ENCODE measurements at regions not wholly inside any gene's neighbourhood (a gene's known extent, or its start where the extent isn't known, plus 50 kb on each side); places are given as distances from the start of the nearest gene placed in this dataset.

DNA sequence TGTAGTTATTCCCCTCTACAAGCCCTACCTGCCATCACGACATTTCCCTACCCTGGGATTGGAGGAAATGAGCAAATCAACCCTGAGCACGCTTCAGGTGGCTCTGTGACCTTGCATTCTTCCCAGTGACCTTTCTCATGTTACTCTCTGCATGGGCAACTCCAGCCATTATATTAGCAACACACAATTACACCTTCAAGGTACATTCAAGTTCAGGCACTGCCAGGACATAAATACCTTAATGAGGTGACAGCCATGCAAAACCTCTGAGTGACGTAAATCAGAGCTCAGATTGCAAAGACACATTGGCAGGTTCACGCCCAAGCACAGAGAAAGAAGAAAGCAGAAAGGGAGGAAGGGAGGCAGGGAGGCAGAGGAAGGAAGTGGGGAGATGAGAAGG is 68.7 kb upstream of the ALK start:
- no peak for ATAC-seq
- no peaks in the 10 kb centered on the region for H3K4me1 ChIP-seq
- TF ChIP-seq, protein P1, sequence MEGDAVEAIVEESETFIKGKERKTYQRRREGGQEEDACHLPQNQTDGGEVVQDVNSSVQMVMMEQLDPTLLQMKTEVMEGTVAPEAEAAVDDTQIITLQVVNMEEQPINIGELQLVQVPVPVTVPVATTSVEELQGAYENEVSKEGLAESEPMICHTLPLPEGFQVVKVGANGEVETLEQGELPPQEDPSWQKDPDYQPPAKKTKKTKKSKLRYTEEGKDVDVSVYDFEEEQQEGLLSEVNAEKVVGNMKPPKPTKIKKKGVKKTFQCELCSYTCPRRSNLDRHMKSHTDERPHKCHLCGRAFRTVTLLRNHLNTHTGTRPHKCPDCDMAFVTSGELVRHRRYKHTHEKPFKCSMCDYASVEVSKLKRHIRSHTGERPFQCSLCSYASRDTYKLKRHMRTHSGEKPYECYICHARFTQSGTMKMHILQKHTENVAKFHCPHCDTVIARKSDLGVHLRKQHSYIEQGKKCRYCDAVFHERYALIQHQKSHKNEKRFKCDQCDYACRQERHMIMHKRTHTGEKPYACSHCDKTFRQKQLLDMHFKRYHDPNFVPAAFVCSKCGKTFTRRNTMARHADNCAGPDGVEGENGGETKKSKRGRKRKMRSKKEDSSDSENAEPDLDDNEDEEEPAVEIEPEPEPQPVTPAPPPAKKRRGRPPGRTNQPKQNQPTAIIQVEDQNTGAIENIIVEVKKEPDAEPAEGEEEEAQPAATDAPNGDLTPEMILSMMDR (IDR thresholded peaks at IDR 0.05 in 4 of 5, conservative IDR thresholded peaks at IDR 0.05 in 1 of 5) = no peak
- TF ChIP-seq POLR2A (IDR thresholded peaks at IDR 0.05) = no peak
- in situ Hi-C loops (cut with MboI; ENCODE audit: low sequenced_read_pairs in 4 of 4) = no loop called here
- no peak overlapping the region for H3K27ac ChIP-seq
- H3K4me3 ChIP-seq = no peak overlapping the region
- no peak for DNase-seq
- intact Hi-C loops (cut with DNase I; ENCODE audit: low total_unique reads) = no loop called here
- no peaks in the 10 kb centered on the region for H3K9me3 ChIP-seq
- no peaks in the 10 kb centered on the region for H3K36me3 ChIP-seq
- H3K27me3 ChIP-seq = peaks cover 0 to 3% (median 0%) of the 10 kb centered on the region in 3 donors

DNA sequence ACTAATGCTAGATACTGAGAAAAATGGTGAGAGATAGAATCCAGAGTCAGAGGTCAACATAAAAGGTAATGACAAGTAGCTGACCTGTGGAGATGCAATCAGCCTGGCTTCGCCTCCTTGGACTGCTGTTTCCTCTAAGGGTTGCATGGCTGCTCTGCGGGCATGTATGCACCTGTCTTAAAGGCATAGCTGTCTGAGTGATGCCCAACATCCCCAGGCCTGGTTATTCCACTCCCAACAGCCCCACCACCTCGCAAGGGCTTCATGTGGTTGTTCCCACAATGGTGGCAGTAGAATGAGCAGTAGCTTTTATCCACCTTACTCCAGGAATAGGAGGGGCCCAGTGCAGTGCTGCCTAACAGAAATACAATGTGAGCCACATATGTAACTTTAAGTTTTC is 69.7 kb upstream of the ALK start:
- ATAC-seq = no peak
- H3K9me3 ChIP-seq = no peaks in the 10 kb centered on the region
- in situ Hi-C loops (cut with MboI; ENCODE audit: low sequenced_read_pairs in 4 of 4) = no loop called here
- H3K4me1 ChIP-seq = no peaks in the 10 kb centered on the region
- intact Hi-C loops (cut with DNase I; ENCODE audit: low total_unique reads) = no loop called here
- H3K27me3 ChIP-seq = peaks cover 0 to 7% (median 0%) of the 10 kb centered on the region in 3 donors
- TF ChIP-seq, protein P1 (IDR thresholded peaks at IDR 0.05 in 4 of 5, conservative IDR thresholded peaks at IDR 0.05 in 1 of 5) = no peak
- TF ChIP-seq POLR2A (IDR thresholded peaks at IDR 0.05) = no peak
- H3K4me3 ChIP-seq = no peak overlapping the region
- H3K36me3 ChIP-seq = no peaks in the 10 kb centered on the region
- no peak for DNase-seq
- no peak overlapping the region for H3K27ac ChIP-seq

DNA sequence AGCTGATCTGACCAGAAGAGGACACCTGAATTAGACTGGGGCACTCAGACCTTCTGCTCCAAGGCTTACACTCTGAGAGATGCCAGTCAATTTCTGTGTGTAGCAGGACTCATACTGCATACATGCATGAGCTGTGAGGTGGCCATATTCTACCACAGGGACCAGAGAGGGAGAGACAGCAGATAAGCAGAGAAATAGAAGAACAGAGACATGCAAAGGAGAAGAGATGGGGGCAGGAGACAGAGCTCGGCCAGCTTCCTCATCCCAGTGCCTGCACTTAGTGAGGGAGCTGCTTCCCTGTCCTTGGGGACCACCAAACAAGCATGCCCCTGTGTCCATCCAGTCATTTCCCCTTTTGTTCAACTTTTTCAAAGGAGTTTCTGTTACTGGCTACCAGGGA is 73.9 kb upstream of the ALK start:
- no peak for DNase-seq
- ATAC-seq = no peak
- intact Hi-C loops (cut with DNase I; ENCODE audit: low total_unique reads) = no loop called here
- H3K36me3 ChIP-seq = no peaks in the 10 kb centered on the region
- H3K4me3 ChIP-seq = no peak overlapping the region
- TF ChIP-seq, protein P1 (IDR thresholded peaks at IDR 0.05 in 4 of 5, conservative IDR thresholded peaks at IDR 0.05 in 1 of 5) = no peak
- TF ChIP-seq POLR2A (IDR thresholded peaks at IDR 0.05) = no peak
- in situ Hi-C loops (cut with MboI; ENCODE audit: low sequenced_read_pairs in 4 of 4) = no loop called here
- peaks cover 0 to 5% (median 0%) of the 10 kb centered on the region in 3 donors for H3K27me3 ChIP-seq
- H3K9me3 ChIP-seq = peaks cover 0 to 4% (median 0%) of the 10 kb centered on the region in 3 donors
- no peaks in the 10 kb centered on the region for H3K4me1 ChIP-seq
- no peak overlapping the region for H3K27ac ChIP-seq

DNA sequence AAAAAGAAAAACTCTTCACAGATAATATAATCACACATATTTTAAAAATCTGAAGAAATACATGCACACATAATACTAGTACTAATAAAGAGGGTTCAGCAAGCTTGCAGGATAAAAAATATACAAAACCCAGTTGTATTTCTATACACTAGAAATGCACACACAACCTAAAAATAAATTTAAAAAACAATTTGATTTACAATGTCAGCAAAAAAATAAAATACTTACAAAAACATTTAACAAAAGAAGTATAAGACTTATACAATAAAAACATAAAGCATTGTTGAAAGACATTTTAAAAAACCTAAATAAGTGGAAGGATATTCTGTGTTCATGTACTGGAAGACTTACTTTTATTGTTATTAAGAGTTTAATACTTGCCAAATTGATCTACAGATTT is 81.7 kb upstream of the ALK start:
- Histone ChIP-seq H3K27ac (no peak overlapping the region), H3K36me3 (no peaks in the 10 kb centered on the region), H3K27me3 (no peaks in the 10 kb centered on the region), H3K9me3 (peaks cover 0 to 4% (median 0%) of the 10 kb centered on the region in 3 donors), H3K4me3 (no peak overlapping the region), H3K4me1 (no peaks in the 10 kb centered on the region)
- TF ChIP-seq, protein P1 (IDR thresholded peaks at IDR 0.05 in 4 of 5, conservative IDR thresholded peaks at IDR 0.05 in 1 of 5) = no peak
- no peak for TF ChIP-seq POLR2A (IDR thresholded peaks at IDR 0.05)
- in situ Hi-C loops (cut with MboI; ENCODE audit: low sequenced_read_pairs in 4 of 4) (no loop called here), intact Hi-C loops (cut with DNase I; ENCODE audit: low total_unique reads) (no loop called here)
- no peak for DNase-seq
- no peak for ATAC-seq

DNA sequence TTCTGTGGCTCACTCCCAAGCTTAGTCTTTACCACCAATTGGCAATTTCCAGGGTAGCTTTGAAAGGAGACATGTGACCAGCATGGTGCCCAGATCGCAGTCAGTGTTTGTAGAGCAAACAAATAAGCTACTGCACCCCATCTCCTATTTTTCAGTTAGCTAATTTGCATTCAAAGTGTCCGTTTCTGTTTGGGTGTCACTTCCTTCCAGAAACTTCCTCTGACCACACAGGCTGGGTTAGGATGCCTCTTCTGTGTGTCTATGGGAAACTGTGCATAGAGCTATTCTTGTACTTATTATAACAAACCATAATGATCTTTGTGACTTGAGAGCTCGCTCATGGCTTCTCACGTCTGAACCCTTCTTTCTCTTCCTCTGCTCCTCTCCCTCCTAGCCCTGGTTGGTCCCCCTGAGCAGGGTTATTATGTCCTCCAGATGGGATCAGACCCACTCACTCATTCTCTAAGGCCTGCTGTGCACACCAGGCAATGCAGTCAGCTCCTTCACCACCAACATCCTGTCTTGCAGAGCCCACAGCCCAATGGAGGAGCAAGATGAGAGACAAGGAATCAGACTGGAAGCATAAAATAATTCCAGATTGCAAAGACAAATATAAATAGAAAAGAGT is 101.2 kb upstream of the ALK start:
- H3K27me3 ChIP-seq = peaks cover 0 to 14% (median 0%) of the 10 kb centered on the region in 3 donors
- H3K27ac ChIP-seq = no peak overlapping the region
- no peaks in the 10 kb centered on the region for H3K36me3 ChIP-seq
- no peak for DNase-seq
- no peak for ATAC-seq
- H3K9me3 ChIP-seq = no peaks in the 10 kb centered on the region
- no peaks in the 10 kb centered on the region for H3K4me1 ChIP-seq
- intact Hi-C loops (cut with DNase I; ENCODE audit: low total_unique reads) = no loop called here
- no peak overlapping the region for H3K4me3 ChIP-seq
- in situ Hi-C loops (cut with MboI; ENCODE audit: low sequenced_read_pairs in 4 of 4) = no loop called here
- TF ChIP-seq, protein P1 (IDR thresholded peaks at IDR 0.05 in 4 of 5, conservative IDR thresholded peaks at IDR 0.05 in 1 of 5) = no peak
- no peak for TF ChIP-seq POLR2A (IDR thresholded peaks at IDR 0.05)
